Kidney (tissue), 13 donors: ENCODE measurements at regions not wholly inside any gene's neighbourhood (a gene's known extent, or its start where the extent isn't known, plus 50 kb on each side); places are given as distances from the start of the nearest gene placed in this dataset.

ENCODE experiments used
- DNase-seq, 5 donors: peaks; one replicate each; pipeline ENCODE4 v3.0.0-alpha.2; 2013 to 2020
- FAIRE-seq: peaks from 2 replicates; lab custom pipeline; 2012; peaks lifted over from hg19 to GRCh38; lab: Jason Lieb, UNC
- H3K27ac ChIP-seq, 2 donors: one replicate each; pipeline ENCODE4 v1.7.0; 2013; ENCODE audit warnings: low read depth in 2 of 2, low read length in 2 of 2, inconsistent platforms in 1 of 2
- H3K27me3 ChIP-seq: one replicate; pipeline ENCODE4 v1.7.1; 2013; ENCODE audit warnings: low read length, inconsistent platforms; ENCODE audit not compliant: control insufficient read depth, insufficient read depth
- H3K36me3 ChIP-seq, 3 donors: one replicate each; pipeline versions ENCODE4 v1.7.0 to v1.7.1; 2013; ENCODE audit warnings: low read length in 3 of 3, control low read depth in 1 of 3, inconsistent platforms in 1 of 3; ENCODE audit not compliant: insufficient read depth in 3 of 3, control insufficient read depth in 2 of 3
- H3K4me1 ChIP-seq, 3 donors: one replicate each; pipeline versions ENCODE4 v1.7.0 to v1.7.1; 2013; ENCODE audit warnings: low read length in 3 of 3, inconsistent platforms in 1 of 3, low read depth in 1 of 3; ENCODE audit not compliant: control insufficient read depth in 2 of 3, insufficient read depth in 2 of 3
- H3K4me3 ChIP-seq, 3 donors: one replicate each; pipeline versions ENCODE4 v1.7.0 to v1.8.1; 2013; ENCODE audit warnings: low read length in 3 of 3, control low read depth in 1 of 3, inconsistent platforms in 1 of 3
- H3K9ac ChIP-seq, 3 donors: one replicate each; pipeline versions ENCODE4 v1.7.0 to v1.7.1; 2013; ENCODE audit warnings: low read length in 3 of 3, control low read depth in 1 of 3, inconsistent platforms in 1 of 3
- H3K9me3 ChIP-seq, 3 donors: one replicate each; pipeline versions ENCODE4 v1.7.0 to v1.7.1; 2013; ENCODE audit warnings: low read length in 3 of 3, control low read depth in 1 of 3, inconsistent platforms in 1 of 3; ENCODE audit not compliant: control insufficient read depth in 2 of 3, insufficient read depth in 1 of 3
- intact Hi-C: fragments of 100-400 bp; cut with DNase I; formaldehyde crosslinking; loops from one replicate; pipeline ENCODE4 v1.11.1; 2022
- TF ChIP-seq, protein P1 (sequence below): IDR thresholded peaks from 3 replicates; pipeline ENCODE4 v1.5.1; 2012; ENCODE audit warnings: mild to moderate bottlenecking, moderate library complexity, borderline replicate concordance; ENCODE audit not compliant: insufficient read depth; ENCODE audit errors: extremely low read depth
- donor health status: control.
- donor health status: control.
- donor health status: control.
- donor health status: control.
- donor health status: control.
- donor health status: DM: yes; HTN: yes; CAD: no.
- donor health status: Normal renal cell carcinoma (clear cell type).

DNA sequence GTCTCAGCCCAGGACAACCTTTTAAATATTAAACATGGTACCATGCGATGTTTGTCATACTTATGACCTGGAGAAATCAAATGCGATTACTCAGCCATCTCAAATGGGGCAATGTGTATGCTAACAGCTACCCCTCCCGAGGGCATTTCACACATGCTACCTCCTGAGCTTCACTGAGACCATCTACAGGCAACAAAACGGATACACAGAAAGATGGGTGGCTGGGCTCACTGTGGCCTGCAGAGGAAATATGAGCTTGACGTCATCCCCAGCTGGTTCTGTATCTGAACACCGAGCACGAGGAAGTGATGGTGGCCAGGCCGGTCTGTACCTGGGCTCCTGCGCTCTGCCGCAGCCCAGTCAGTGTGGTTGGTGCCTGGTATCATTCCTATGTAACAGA, 374.3 kb downstream of the RPS24 start:
- H3K9ac ChIP-seq = no peak overlapping the region
- no peak overlapping the region for H3K4me3 ChIP-seq
- H3K4me1 ChIP-seq = peaks cover 5 to 9% (median 6%) of the 10 kb centered on the region in 3 donors
- FAIRE-seq (no peak), DNase-seq (peak in 4 of 5 donors; percentile 47 to 71 (median 54))
- H3K36me3 ChIP-seq = no peaks in the 10 kb centered on the region
- intact Hi-C loops = no loop called here
- H3K27ac ChIP-seq = peak overlapping the region in 1 of 2 donors; percentile 43
- no peaks in the 10 kb centered on the region for H3K9me3 ChIP-seq
- no peaks in the 10 kb centered on the region for H3K27me3 ChIP-seq
- TF ChIP-seq, protein P1, sequence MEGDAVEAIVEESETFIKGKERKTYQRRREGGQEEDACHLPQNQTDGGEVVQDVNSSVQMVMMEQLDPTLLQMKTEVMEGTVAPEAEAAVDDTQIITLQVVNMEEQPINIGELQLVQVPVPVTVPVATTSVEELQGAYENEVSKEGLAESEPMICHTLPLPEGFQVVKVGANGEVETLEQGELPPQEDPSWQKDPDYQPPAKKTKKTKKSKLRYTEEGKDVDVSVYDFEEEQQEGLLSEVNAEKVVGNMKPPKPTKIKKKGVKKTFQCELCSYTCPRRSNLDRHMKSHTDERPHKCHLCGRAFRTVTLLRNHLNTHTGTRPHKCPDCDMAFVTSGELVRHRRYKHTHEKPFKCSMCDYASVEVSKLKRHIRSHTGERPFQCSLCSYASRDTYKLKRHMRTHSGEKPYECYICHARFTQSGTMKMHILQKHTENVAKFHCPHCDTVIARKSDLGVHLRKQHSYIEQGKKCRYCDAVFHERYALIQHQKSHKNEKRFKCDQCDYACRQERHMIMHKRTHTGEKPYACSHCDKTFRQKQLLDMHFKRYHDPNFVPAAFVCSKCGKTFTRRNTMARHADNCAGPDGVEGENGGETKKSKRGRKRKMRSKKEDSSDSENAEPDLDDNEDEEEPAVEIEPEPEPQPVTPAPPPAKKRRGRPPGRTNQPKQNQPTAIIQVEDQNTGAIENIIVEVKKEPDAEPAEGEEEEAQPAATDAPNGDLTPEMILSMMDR = no peak

DNA sequence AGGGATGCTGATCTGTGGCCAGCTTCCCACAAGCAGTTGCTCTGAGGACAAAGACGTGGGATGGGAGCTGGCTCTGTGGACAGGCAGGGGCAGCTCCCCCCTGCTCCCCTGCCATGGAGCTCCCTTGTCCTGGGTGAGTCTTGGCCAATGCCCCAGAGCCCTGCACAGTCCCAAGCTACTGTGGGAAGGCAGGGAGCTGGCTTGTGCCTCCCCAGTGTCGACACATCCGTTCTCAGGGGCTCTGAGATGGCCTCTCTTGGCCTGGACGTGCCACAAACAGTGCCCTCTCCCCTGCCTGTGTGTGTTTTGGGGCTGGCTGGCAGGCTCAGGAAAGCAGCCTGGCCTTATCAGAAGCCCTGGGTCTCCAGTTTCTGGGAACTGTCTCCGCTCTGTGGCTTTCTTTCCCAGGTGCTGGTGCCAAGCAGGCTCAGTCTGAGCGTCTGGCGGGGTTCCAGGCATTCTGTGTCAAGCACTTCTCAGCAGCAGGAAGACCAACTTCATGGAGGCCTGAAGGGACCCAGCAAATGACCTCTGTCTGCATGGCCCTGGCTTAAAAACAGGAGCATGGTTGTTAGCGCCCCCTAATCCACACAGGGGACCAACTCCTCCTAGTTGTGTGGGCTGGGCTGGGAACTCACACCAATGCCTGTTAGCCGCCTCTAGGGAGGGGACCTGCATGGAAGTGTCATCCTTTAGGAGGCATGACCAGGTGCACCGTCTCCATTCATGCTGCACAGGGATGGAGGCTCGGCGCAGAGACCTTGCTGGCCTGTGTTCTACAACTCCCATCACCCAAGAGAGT, 375.2 kb downstream of the RPS24 start:
- Histone ChIP-seq H3K36me3 (no peaks in the 10 kb centered on the region), H3K4me1 (peaks cover 5 to 9% (median 6%) of the 10 kb centered on the region in 3 donors), H3K9me3 (no peaks in the 10 kb centered on the region), H3K27ac (peak overlapping the region; percentile 43 to 67), H3K9ac (no peak overlapping the region), H3K27me3 (no peaks in the 10 kb centered on the region), H3K4me3 (no peak overlapping the region)
- TF ChIP-seq, protein P1 = no peak
- FAIRE-seq = no peak
- intact Hi-C loops = no loop called here
- peak in 4 of 5 donors; percentile 44 to 86 (median 65) for DNase-seq

GRCh38 chr10:78410046-78410965, 376.6 kb downstream of the RPS24 start:
- Histone ChIP-seq H3K27ac (no peak overlapping the region), H3K9me3 (no peaks in the 10 kb centered on the region), H3K9ac (no peak overlapping the region), H3K4me1 (peaks cover 5 to 9% (median 6%) of the 10 kb centered on the region in 3 donors), H3K4me3 (no peak overlapping the region), H3K36me3 (no peaks in the 10 kb centered on the region), H3K27me3 (no peaks in the 10 kb centered on the region)
- TF ChIP-seq, protein P1 = no peak
- intact Hi-C loops = no loop called here
- DNase-seq = peak in 1 of 5 donors; percentile 28
- no peak for FAIRE-seq
